ENCODE measurements at regions not wholly inside any gene's neighbourhood (a gene's known extent, or its start where the extent isn't known, plus 50 kb on each side); places are given as distances from the start of the nearest gene placed in this dataset.

DNA sequence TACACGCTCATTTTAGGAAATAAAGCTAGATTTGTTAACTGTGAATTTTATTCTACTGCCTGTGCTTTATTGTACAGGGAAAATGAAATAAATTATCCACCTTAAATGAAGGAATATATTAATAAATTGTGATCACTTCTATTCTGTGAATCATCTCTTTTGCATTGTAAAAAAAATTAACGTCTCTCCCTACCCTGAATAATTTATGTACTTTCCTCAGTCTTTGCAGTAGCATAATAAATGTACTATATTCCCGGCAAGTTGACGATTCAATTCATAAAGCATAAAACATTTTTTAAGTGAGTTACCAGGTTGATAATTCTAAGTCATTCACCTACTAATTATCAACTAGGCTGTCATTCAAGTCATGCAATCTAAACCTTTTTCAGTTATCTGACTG lies 1425.3 kb upstream of the CDH9 start:
- Histone ChIP-seq H2AFZ (ENCODE audit: low read length) (no peak overlapping the region), H3K36me3 (ENCODE audit: insufficient read depth, low read length) (no peaks in the 10 kb centered on the region), H3K4me2 (ENCODE audit: low read length) (no peak overlapping the region), H3K27ac (ENCODE audit: low read depth, low read length, poor library complexity, severe bottlenecking) (no peak overlapping the region), H4K20me1 (ENCODE audit: insufficient read depth, low read length) (no peaks in the 10 kb centered on the region), H3K9me3 (ENCODE audit: low read length) (no peaks in the 10 kb centered on the region), H3K4me1 (ENCODE audit: insufficient read depth, low read length, poor library complexity, severe bottlenecking) (no peaks in the 10 kb centered on the region), H3K9me2 (ENCODE audit: insufficient read depth, low read length) (no peaks in the 10 kb centered on the region), H3K4me3 (ENCODE audit: low read depth, low read length, poor library complexity, severe bottlenecking) (no peak overlapping the region), H3K79me2 (ENCODE audit: insufficient read depth, low read depth, low read length) (no peaks in the 10 kb centered on the region)
- intact Hi-C loops (cut with micrococcal nuclease; ENCODE audit: unreplicated experiment): no loop called here
- no peak for DNase-seq (ENCODE audit: low spot score)
- BruUV-seq (replicated peaks): no TSS peak
- POLR2A ChIA-PET: no interaction called here
- TF ChIP-seq CTCF (conservative IDR thresholded peaks at IDR 0.05; ENCODE audit: low read length) (no peak), EZH2phosphoT487 (IDR thresholded peaks at IDR 0.05; ENCODE audit: borderline replicate concordance, low read depth, low read length) (no peak)
- CTCF ChIA-PET (ENCODE audit: unreplicated experiment): no interaction called here

DNA sequence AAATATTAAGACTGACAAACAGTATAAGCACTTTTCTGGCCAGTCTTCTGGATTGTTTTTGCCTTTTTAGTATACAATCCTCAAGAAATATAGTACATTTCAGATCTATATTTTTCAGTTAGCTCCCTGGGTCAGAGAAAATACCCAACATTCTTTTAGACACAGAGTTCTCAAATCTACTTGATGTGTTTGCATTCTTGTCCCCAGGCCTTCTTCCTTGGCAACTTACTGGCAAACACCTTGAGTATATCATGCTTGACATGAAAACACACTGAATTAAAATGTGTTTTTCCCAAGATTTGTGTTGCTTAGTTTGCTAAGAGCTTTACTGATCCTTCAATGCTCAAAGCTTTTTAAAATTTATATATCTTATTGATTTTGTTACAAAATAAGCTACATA lies 1413.1 kb upstream of the CDH9 start:
- Histone ChIP-seq H3K9me3 (ENCODE audit: low read length) (no peaks in the 10 kb centered on the region), H3K36me3 (ENCODE audit: insufficient read depth, low read length) (no peaks in the 10 kb centered on the region), H3K27ac (ENCODE audit: low read depth, low read length, poor library complexity, severe bottlenecking) (no peak overlapping the region), H3K79me2 (ENCODE audit: insufficient read depth, low read depth, low read length) (no peaks in the 10 kb centered on the region), H3K4me1 (ENCODE audit: insufficient read depth, low read length, poor library complexity, severe bottlenecking) (no peaks in the 10 kb centered on the region), H3K4me3 (ENCODE audit: low read depth, low read length, poor library complexity, severe bottlenecking) (no peak overlapping the region), H4K20me1 (ENCODE audit: insufficient read depth, low read length) (no peaks in the 10 kb centered on the region), H3K4me2 (ENCODE audit: low read length) (no peak overlapping the region), H2AFZ (ENCODE audit: low read length) (no peak overlapping the region), H3K9me2 (ENCODE audit: insufficient read depth, low read length) (no peaks in the 10 kb centered on the region)
- CTCF ChIA-PET (ENCODE audit: unreplicated experiment): no interaction called here
- POLR2A ChIA-PET: interaction anchor here (0.6 to 1.1 kb wide), 2 partner anchors 9 to 25 kb away, joined by 3 read pairs; no protein-coding TSS in a partner anchor
- TF ChIP-seq CTCF (conservative IDR thresholded peaks at IDR 0.05; ENCODE audit: low read length) (no peak), EZH2phosphoT487 (IDR thresholded peaks at IDR 0.05; ENCODE audit: borderline replicate concordance, low read depth, low read length) (no peak)
- intact Hi-C loops (cut with micrococcal nuclease; ENCODE audit: unreplicated experiment): no loop called here
- no peak for DNase-seq (ENCODE audit: low spot score)
- no TSS peak for BruUV-seq (replicated peaks)

- ChIA-PET CTCF (ENCODE audit: unreplicated experiment) (no interaction called here), POLR2A (interaction anchor here (1.1 kb wide), 1 partner anchor 26 kb away, joined by 3 read pairs; no protein-coding TSS in a partner anchor)
- no peaks in the 10 kb centered on the region for H3K9me2 ChIP-seq (ENCODE audit: insufficient read depth, low read length)
- H3K4me2 ChIP-seq (ENCODE audit: low read length): no peak overlapping the region
- intact Hi-C loops (cut with micrococcal nuclease; ENCODE audit: unreplicated experiment): no loop called here
- no peaks in the 10 kb centered on the region for H3K79me2 ChIP-seq (ENCODE audit: insufficient read depth, low read depth, low read length)
- H3K4me1 ChIP-seq (ENCODE audit: insufficient read depth, low read length, poor library complexity, severe bottlenecking): no peaks in the 10 kb centered on the region
- no peak overlapping the region for H2AFZ ChIP-seq (ENCODE audit: low read length)
- no peaks in the 10 kb centered on the region for H3K9me3 ChIP-seq (ENCODE audit: low read length)
- TF ChIP-seq EZH2phosphoT487 (IDR thresholded peaks at IDR 0.05; ENCODE audit: borderline replicate concordance, low read depth, low read length) (no peak), CTCF (conservative IDR thresholded peaks at IDR 0.05; ENCODE audit: low read length) (no peak)
- no peaks in the 10 kb centered on the region for H4K20me1 ChIP-seq (ENCODE audit: insufficient read depth, low read length)
- no TSS peak for BruUV-seq (replicated peaks)
- no peak overlapping the region for H3K4me3 ChIP-seq (ENCODE audit: low read depth, low read length, poor library complexity, severe bottlenecking)
- H3K27ac ChIP-seq (ENCODE audit: low read depth, low read length, poor library complexity, severe bottlenecking): no peak overlapping the region
- DNase-seq (ENCODE audit: low spot score): no peak
- H3K36me3 ChIP-seq (ENCODE audit: insufficient read depth, low read length): no peaks in the 10 kb centered on the region
Observed at GRCh38 chr5:28450997-28451396, 1412.6 kb upstream of the CDH9 start.

Measured in OCI-LY7 (cell line).